PC-9 (cell line): ENCODE measurements at regions not wholly inside any gene's neighbourhood (a gene's known extent, or its start where the extent isn't known, plus 50 kb on each side); places are given as distances from the start of the nearest gene placed in this dataset.

Source experiments
- CTCF ChIP-seq: fragments of 200-600 bp; sonication (generic); conservative IDR thresholded peaks from 2 replicates; pipeline ENCODE4 v1.6.1; 2017; ENCODE audit warnings: mixed run types, antibody characterized with exemption, mild to moderate bottlenecking, moderate library complexity
- EZH2 ChIP-seq: fragments of 200-600 bp; sonication (generic); IDR thresholded peaks from 2 replicates; pipeline ENCODE4 v1.8.0; 2017; ENCODE audit warnings: antibody characterized with exemption, low read depth

- TF ChIP-seq CTCF: no peak
- TF ChIP-seq EZH2: no peak
Measured at GRCh38 chr5:174300941-174301761, 255.6 kb downstream of the NSG2 start.
